HG03354 (cell line): ENCODE measurements at regions not wholly inside any gene's neighbourhood (a gene's known extent, or its start where the extent isn't known, plus 50 kb on each side); places are given as distances from the start of the nearest gene placed in this dataset.
"Not testable (repeated sequence)": the region's sequence is repeated elsewhere in the genome, so short reads cannot be mapped to it uniquely, and the experiment has no call there.

Source experiments
- ATAC-seq: cut with Tn5 transposase; IDR thresholded peaks from one replicate; pipeline ENCODE4 v1.9.1; 2021; ENCODE audit warnings: mild to moderate bottlenecking; ENCODE audit not compliant: unreplicated experiment, poor library complexity, severe bottlenecking

DNA sequence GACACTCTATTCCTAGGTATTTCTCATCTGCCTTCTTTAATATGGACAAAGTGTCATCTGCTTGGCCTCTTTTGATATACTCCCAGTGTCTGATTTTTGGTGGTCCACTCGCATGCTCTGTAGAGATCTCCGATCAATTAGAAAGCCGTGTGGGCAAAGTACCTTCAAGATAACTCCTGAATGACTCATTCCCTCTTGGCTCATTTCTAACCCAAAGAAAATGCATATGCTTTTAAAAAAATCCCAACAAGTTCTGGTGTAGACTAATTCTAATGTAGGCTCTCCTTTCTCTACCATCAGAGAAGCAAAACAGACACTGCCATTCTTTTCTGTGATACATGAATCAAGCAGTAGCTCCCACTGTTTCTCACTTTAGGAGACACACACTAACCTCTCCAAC is 714.9 kb upstream of the ADGRL3 start:
- no peak for ATAC-seq

GRCh38 chr4:60487118-60487761 is 712.9 kb upstream of the ADGRL3 start:
- ATAC-seq: not testable (repeated sequence)

- ATAC-seq: no peak
Measured at GRCh38 chr4:60500810-60501209, 699.3 kb upstream of the ADGRL3 start.

DNA sequence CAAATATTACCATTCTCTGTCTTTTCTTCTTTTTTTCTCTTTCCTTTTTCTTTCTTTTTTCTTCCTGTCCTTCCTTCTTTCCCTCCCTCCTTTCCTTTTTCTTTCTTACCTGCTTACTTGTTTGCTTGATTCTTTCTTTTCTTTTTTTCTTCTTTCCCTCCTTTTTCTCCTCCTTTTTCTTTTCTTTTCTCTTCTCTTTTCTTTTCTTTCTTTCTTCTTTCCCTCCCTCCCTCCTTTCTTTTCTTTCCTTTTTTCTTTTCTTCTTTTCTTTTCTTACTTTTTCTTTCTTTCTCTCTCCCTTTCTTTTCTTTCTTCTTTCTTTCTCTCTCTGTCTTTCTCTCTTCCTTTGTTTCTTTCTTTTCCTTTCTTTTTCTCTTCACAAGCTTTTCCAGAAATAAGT is 697.4 kb upstream of the ADGRL3 start:
- ATAC-seq: no peak

DNA sequence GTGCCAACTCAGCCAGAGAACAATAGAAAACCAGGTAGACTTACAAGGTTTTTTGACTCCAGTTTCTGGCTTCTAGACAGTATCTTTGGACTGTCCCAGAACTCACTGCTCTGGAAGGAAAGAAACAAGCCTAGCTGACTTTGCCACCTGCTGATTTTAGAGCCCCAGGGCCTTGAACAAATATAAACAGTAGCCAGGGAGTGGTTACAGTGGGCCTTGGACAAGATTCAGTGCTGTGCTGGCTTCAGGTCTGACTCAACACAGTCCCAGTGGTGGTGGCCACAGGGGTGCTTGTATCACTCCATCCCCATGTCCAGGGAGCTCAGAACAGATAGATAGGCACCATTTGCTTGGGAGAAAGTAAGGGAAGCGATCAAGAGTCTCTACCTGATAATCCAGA is 694.1 kb upstream of the ADGRL3 start:
- no peak for ATAC-seq

- no peak for ATAC-seq
Measured at GRCh38 chr4:60522265-60522664, 677.9 kb upstream of the ADGRL3 start.

GRCh38 chr4:60531776-60532379 is 668.2 kb upstream of the ADGRL3 start:
- no peak for ATAC-seq

DNA sequence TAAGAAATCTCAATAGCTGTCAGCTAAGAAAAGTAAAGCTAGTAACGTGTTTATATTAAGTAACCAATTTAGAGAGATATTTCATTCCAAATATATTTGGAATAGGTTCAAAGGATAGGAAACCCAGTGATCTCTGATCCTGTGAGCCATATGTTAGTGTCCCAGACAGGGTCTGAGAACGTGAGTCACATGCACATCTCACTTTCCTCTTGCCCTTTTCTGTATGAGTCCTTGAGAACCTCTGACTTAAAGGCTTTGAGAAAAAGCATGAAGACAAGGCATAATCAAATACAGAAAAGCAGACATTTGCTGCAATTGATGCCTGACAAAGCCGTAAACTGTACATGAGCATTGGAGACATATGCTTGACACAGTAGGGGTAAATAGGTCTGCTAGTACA is 655.1 kb upstream of the ADGRL3 start:
- no peak for ATAC-seq

DNA sequence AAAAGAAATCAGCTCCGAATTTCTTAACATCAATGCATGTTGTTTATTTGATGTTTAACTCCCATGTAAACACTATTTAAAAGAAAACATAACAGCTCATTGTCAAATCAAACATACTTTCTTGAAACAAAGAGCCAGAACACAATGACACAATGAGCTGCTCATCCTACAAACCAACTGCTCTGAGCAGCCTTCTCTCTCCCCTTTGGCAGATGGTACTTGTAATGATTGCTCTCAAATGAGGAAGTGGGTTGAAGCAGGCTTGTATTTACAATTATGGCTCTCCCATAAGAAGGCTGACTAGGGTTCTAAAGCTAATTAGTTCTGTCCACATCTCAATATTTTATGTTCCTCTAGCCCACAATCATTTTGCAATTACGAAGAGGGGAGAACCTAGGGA is 637.8 kb upstream of the ADGRL3 start:
- ATAC-seq: no peak

GRCh38 chr4:60565558-60565957 is 634.6 kb upstream of the ADGRL3 start:
- no peak for ATAC-seq

DNA sequence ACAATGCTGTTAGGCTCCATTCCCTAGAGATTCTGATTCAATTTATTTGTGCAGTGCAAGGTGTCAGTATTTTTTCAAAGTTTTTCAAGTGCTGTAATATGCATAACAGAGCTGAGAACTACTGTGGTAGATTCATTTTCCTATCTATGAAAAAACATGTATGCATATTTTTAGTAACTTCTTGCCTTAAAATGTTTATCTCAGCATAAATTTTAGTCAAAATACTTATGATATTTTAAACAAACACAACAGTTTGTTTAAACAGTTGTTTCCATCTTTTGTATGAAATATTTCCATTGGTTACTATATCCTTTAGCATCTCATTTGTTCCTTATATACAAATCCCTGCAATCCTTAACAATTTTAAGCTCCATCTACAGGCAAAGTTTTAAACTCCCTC is 624.8 kb upstream of the ADGRL3 start:
- no peak for ATAC-seq

GRCh38 chr4:60579335-60579734 is 620.8 kb upstream of the ADGRL3 start:
- ATAC-seq: no peak

DNA sequence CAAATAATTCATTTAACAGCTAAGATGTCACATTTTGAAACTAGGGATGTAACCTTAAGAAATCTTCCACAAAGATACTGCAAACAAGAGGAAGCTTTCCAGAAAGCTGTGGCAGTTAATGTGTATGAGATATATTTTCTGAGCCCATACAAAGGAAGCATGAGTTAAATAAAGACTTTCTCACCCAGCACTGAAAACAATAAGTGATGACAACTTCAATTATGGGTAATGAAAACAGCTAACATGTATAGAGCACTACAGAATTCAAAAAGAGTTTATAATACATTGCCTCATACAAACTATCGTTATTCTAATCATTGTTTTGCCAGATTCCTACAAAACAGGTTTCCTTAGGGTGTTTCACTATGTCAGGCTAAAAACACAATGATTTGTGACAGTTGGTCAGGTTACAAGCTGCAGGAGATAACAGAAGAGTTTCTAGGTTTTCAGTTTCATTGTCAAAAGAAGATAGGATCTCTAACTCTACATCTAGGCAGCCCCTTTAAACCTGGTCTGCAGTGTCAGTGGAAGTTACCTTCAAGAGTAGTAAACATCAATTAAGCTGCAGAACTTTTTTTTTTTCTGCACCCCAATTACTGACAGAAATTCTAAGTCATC is 618.1 kb upstream of the ADGRL3 start:
- ATAC-seq: no peak

- no peak for ATAC-seq
Measured at GRCh38 chr4:60588556-60588955, 611.6 kb upstream of the ADGRL3 start.

DNA sequence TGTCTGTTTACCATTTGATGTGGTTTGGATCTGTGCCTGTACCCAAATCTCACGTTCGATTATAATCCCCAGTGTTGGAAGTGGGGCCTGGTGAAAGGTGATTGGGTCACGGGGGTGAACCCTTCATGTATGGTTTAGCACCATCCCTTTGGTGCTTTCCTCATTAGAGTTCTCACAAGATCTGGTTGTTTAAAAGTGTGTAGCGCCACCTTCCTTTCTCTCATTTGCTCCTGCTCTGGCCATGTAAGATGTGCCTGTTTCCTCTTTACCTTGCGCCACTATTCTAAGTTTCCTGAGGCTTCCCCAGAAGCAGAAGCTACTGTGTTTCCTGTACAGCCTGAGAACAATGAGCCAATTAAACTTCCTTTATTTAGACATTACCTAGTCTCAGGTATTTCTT is 610.7 kb upstream of the ADGRL3 start:
- no peak for ATAC-seq

DNA sequence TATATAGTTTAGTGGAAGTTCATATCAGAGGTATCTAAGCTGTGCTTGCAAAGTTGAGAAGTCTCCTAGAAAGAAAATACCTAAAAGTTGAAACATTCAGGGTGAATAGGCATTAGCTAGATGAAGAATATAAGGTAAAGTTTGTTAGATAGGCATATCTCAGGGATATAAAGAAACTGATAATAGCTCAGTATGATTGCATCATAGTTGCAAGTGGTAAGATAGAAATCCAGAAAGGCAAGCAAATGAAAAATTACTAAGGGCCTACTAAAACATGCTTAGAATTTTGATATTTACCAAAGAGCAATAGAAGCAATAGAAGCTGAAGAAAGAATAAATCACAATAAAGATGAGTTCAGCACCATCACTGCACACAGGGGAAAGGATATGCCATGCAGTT is 610.0 kb upstream of the ADGRL3 start:
- ATAC-seq: no peak

GRCh38 chr4:60605646-60606354 is 594.3 kb upstream of the ADGRL3 start:
- no peak for ATAC-seq

- ATAC-seq: no peak
Measured at GRCh38 chr4:60611762-60612496, 588.2 kb upstream of the ADGRL3 start.

GRCh38 chr4:60617731-60618130 is 582.4 kb upstream of the ADGRL3 start:
- no peak for ATAC-seq
